ENCODE measurements at regions not wholly inside any gene's neighbourhood (a gene's known extent, or its start where the extent isn't known, plus 50 kb on each side); places are given as distances from the start of the nearest gene placed in this dataset.
A peak's percentile ranks its signal among the peaks of the same experiment; 100 is the strongest.

DNA sequence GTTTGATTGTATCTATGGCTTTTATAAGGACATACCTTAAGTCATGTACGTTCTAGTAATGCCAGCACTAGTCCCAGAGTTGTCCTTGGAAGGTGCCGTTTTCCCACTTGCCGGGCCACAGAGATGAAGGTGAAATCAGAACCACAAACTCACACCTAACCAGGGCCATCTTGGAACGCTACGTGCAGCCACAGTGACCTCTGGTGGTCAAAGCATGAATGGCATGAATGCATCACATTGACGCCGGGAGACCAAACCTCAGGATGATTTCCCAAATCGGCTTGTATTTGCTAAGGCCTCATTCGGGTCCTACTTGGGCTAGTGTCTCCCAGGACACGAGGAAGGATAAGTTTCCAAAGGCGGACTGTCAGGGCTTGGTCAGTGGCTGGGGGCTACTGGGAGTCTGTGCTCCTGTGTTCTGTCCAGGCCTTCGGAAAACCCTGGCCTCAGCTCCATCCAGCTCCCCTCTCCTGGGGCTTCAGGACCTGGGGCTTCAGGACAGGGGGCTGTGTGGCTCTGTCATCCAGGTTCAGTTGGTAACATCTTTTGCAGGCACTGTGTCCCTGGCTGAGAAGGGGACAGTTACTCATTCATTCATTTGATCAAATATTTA is 260.5 kb downstream of the PRDM2 start:
- H3K4me3 ChIP-seq, result no peak overlapping the region
- 12% methylated on average over 12 of the region's 12 CpGs for WGBS, 2 donors
- ATAC-seq (peak; percentile 20 to 77 (median 59)), DNase-seq (peak; percentile 51 to 60)
- H3K36me3 ChIP-seq, result no peaks in the 10 kb centered on the region
- H3K4me1 ChIP-seq, result no peaks in the 10 kb centered on the region
- intact Hi-C loops (cut with DNase I), result loop anchor here (1.0 to 10.0 kb wide), 8 partner anchors 133 to 1094 kb away; no protein-coding TSS in a partner anchor
- peaks cover 0 to 39% (median 11%) of the 10 kb centered on the region in 7 donors for H3K27me3 ChIP-seq
- TF ChIP-seq, protein P1, sequence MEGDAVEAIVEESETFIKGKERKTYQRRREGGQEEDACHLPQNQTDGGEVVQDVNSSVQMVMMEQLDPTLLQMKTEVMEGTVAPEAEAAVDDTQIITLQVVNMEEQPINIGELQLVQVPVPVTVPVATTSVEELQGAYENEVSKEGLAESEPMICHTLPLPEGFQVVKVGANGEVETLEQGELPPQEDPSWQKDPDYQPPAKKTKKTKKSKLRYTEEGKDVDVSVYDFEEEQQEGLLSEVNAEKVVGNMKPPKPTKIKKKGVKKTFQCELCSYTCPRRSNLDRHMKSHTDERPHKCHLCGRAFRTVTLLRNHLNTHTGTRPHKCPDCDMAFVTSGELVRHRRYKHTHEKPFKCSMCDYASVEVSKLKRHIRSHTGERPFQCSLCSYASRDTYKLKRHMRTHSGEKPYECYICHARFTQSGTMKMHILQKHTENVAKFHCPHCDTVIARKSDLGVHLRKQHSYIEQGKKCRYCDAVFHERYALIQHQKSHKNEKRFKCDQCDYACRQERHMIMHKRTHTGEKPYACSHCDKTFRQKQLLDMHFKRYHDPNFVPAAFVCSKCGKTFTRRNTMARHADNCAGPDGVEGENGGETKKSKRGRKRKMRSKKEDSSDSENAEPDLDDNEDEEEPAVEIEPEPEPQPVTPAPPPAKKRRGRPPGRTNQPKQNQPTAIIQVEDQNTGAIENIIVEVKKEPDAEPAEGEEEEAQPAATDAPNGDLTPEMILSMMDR (IDR thresholded peaks at IDR 0.05), result peak; percentile 94 to 99 (median 97)
- no peak overlapping the region for H3K27ac ChIP-seq
- H3K9me3 ChIP-seq, result peaks cover 0 to 3% (median 0%) of the 10 kb centered on the region in 11 donors

DNA sequence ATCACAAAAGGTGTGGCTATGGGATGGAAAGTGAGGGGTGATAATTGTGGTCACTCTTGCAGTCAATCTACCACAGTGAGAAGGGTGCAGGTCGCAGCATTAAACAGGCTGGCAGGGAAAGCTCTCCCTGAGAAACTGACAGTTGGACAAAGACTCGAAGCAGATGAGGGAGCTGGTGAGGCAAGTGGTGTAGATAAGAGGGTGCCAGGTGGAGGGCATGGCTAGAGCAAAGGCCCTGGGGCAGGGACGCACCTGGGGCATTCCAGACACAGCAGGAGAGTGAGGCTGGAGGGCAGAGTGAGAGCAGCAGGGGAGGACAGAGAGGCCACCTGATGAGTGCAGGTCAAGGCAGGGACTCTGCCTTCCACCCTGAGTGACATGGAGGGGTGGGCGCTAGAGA is 264.8 kb downstream of the PRDM2 start:
- peaks cover 0 to 8% (median 0%) of the 10 kb centered on the region in 11 donors for H3K9me3 ChIP-seq
- TF ChIP-seq, protein P1 (IDR thresholded peaks at IDR 0.05), result no peak
- ATAC-seq, result no peak
- no peak overlapping the region for H3K27ac ChIP-seq
- DNase-seq, result no peak
- H3K36me3 ChIP-seq, result no peaks in the 10 kb centered on the region
- H3K27me3 ChIP-seq, result peaks cover 0 to 49% (median 18%) of the 10 kb centered on the region in 7 donors
- no peaks in the 10 kb centered on the region for H3K4me1 ChIP-seq
- H3K4me3 ChIP-seq, result no peak overlapping the region
- WGBS, 2 donors, result 74 to 77% methylated on average over 4 of the region's 4 CpGs
- intact Hi-C loops (cut with DNase I), result loop anchor here in 8 of 10 donors (5.0 to 10.0 kb wide), 6 partner anchors 137 to 1138 kb away; no protein-coding TSS in a partner anchor

DNA sequence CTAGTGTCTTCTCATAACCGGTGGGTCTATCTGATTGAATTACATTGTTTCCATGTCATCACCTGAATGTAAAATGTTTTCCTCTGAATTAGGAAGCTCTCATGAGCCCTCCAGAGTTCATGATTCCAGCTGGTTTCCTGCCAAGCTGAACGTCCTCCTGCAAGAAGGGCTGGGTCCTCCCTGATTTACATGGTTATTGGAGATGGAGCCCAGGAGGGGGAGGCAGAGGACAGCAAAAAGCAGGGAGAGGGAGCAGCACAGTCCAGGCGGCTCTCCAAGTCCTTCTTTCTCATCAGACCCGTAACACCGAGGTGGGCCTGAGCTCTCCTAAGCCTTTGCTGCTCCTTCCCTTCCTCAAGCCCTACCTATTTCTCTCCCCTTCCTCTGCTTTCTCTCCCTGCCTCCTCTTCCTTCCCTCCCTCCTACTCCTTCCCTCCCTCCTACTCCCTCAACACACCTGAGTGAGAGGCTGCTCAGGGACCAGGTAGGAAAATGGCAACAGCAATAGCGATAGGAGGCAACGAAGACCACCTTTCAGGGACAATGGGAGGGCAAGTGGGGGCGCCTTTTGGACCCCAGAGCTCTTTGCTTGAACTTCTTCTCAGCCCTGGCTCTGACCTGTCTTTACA is 265.9 kb downstream of the PRDM2 start:
- H3K27me3 ChIP-seq, result peaks cover 0 to 55% (median 18%) of the 10 kb centered on the region in 7 donors
- peaks cover 0 to 19% (median 7%) of the 10 kb centered on the region in 11 donors for H3K9me3 ChIP-seq
- H3K4me3 ChIP-seq, result no peak overlapping the region
- no peaks in the 10 kb centered on the region for H3K4me1 ChIP-seq
- no peaks in the 10 kb centered on the region for H3K36me3 ChIP-seq
- DNase-seq, result peak; percentile 34 to 41
- intact Hi-C loops (cut with DNase I), result loop anchor here in 7 of 10 donors (5.0 to 10.0 kb wide), 4 partner anchors 1079 to 1136 kb away; no protein-coding TSS in a partner anchor
- 28 to 29% methylated on average over 8 of the region's 8 CpGs for WGBS, 2 donors
- TF ChIP-seq, protein P1 (IDR thresholded peaks at IDR 0.05), result peak in 8 of 9 donors; percentile 21 to 59 (median 50)
- peak; percentile 57 to 88 (median 70) for ATAC-seq
- H3K27ac ChIP-seq, result no peak overlapping the region

DNA sequence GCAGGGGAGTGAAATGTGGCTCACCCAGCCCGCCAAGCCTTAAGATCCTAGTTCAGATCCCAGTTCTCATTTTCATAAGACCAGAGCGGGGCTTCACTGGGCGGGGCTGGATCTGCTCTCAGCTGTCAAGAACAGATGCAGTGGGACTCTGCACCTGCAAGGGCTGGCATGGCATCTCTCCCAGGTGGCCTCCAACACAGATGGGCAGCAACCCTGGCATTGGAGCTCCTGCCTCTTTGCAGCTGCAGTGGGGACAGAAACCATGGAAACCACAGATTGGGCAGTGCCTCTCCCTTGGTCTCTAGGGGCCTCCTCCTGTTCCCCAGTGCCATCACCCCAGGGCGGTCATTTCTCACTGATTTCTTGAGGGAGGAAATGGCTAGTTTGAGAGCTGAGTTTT is 267.7 kb downstream of the PRDM2 start:
- WGBS, 2 donors, result 73 to 81% methylated on average over 4 of the region's 4 CpGs
- intact Hi-C loops (cut with DNase I), result loop anchor here in 8 of 10 donors (2.0 to 10.0 kb wide), 5 partner anchors 1077 to 1135 kb away; no protein-coding TSS in a partner anchor
- no peak overlapping the region for H3K4me3 ChIP-seq
- ATAC-seq (no peak), DNase-seq (no peak)
- H3K27ac ChIP-seq, result no peak overlapping the region
- H3K4me1 ChIP-seq, result no peaks in the 10 kb centered on the region
- TF ChIP-seq, protein P1 (IDR thresholded peaks at IDR 0.05), result no peak
- no peaks in the 10 kb centered on the region for H3K36me3 ChIP-seq
- peaks cover 0 to 44% (median 13%) of the 10 kb centered on the region in 7 donors for H3K27me3 ChIP-seq
- peaks cover 0 to 28% (median 8%) of the 10 kb centered on the region in 11 donors for H3K9me3 ChIP-seq

All from heart right ventricle (tissue), 16 donors.